ENCODE measurements at regions not wholly inside any gene's neighbourhood (a gene's known extent, or its start where the extent isn't known, plus 50 kb on each side); places are given as distances from the start of the nearest gene placed in this dataset.
A peak's percentile ranks its signal among the peaks of the same experiment; 100 is the strongest.

- DNase-seq (no peak), ATAC-seq (no peak)
- TF ChIP-seq CTCF (IDR thresholded peaks at IDR 0.05) (no peak), POLR2A (IDR thresholded peaks at IDR 0.05) (no peak)
- no peaks in the 10 kb centered on the region for H3K9me3 ChIP-seq
- H3K27me3 ChIP-seq: no peaks in the 10 kb centered on the region
- no peak overlapping the region for H3K4me3 ChIP-seq
- no peak overlapping the region for H3K27ac ChIP-seq
- H3K36me3 ChIP-seq: no peaks in the 10 kb centered on the region
- intact Hi-C loops (cut with DNase I): no loop called here
- H3K4me1 ChIP-seq: no peaks in the 10 kb centered on the region
- 74% methylated on average over 9 of the region's 9 CpGs for WGBS (ENCODE audit: insufficient coverage, low coverage, low lambda C conversion rate, missing lambda C conversion rate)
Observed at GRCh38 chr15:91711384-91712033, 142.0 kb upstream of the SLCO3A1 start.

- Histone ChIP-seq H3K9me3 (no peaks in the 10 kb centered on the region), H3K27me3 (no peaks in the 10 kb centered on the region), H3K27ac (no peak overlapping the region), H3K4me1 (no peaks in the 10 kb centered on the region), H3K36me3 (no peaks in the 10 kb centered on the region), H3K4me3 (no peak overlapping the region)
- DNase-seq: no peak
- ATAC-seq: no peak
- intact Hi-C loops (cut with DNase I): no loop called here
- WGBS (ENCODE audit: insufficient coverage, low coverage, low lambda C conversion rate, missing lambda C conversion rate): 70% methylated on average over 7 of the region's 7 CpGs
- no peak for TF ChIP-seq CTCF (IDR thresholded peaks at IDR 0.05)
- TF ChIP-seq POLR2A (IDR thresholded peaks at IDR 0.05): no peak
Observed at GRCh38 chr15:91712286-91712685, 141.2 kb upstream of the SLCO3A1 start.

GRCh38 chr15:91716536-91716935, 137.0 kb upstream of the SLCO3A1 start:
- Histone ChIP-seq H3K4me1 (no peaks in the 10 kb centered on the region), H3K4me3 (no peak overlapping the region), H3K27ac (no peak overlapping the region), H3K9me3 (no peaks in the 10 kb centered on the region), H3K27me3 (no peaks in the 10 kb centered on the region), H3K36me3 (no peaks in the 10 kb centered on the region)
- ATAC-seq (no peak), DNase-seq (no peak)
- 39% methylated on average over 3 of the region's 3 CpGs for WGBS (ENCODE audit: insufficient coverage, low coverage, low lambda C conversion rate, missing lambda C conversion rate)
- no peak for TF ChIP-seq POLR2A (IDR thresholded peaks at IDR 0.05)
- TF ChIP-seq CTCF (IDR thresholded peaks at IDR 0.05): no peak
- intact Hi-C loops (cut with DNase I): no loop called here

- Histone ChIP-seq H3K36me3 (no peaks in the 10 kb centered on the region), H3K27me3 (no peaks in the 10 kb centered on the region), H3K4me3 (no peak overlapping the region), H3K9me3 (no peaks in the 10 kb centered on the region), H3K4me1 (no peaks in the 10 kb centered on the region), H3K27ac (no peak overlapping the region)
- intact Hi-C loops (cut with DNase I): no loop called here
- DNase-seq (no peak), ATAC-seq (peak; percentile 41 to 58 (median 48))
- TF ChIP-seq CTCF (IDR thresholded peaks at IDR 0.05) (no peak), POLR2A (IDR thresholded peaks at IDR 0.05) (no peak)
- 56% methylated on average over 3 of the region's 3 CpGs for WGBS (ENCODE audit: insufficient coverage, low coverage, low lambda C conversion rate, missing lambda C conversion rate)
Observed at GRCh38 chr15:91717811-91718210, 135.7 kb upstream of the SLCO3A1 start.

GRCh38 chr15:91723959-91724358, 129.5 kb upstream of the SLCO3A1 start:
- TF ChIP-seq POLR2A (IDR thresholded peaks at IDR 0.05) (no peak), CTCF (IDR thresholded peaks at IDR 0.05) (no peak)
- ATAC-seq: no peak
- WGBS (ENCODE audit: insufficient coverage, low coverage, low lambda C conversion rate, missing lambda C conversion rate): 73% methylated on average over 6 of the region's 6 CpGs
- intact Hi-C loops (cut with DNase I): no loop called here
- Histone ChIP-seq H3K36me3 (no peaks in the 10 kb centered on the region), H3K4me3 (no peak overlapping the region), H3K27me3 (no peaks in the 10 kb centered on the region), H3K9me3 (no peaks in the 10 kb centered on the region), H3K4me1 (no peaks in the 10 kb centered on the region), H3K27ac (no peak overlapping the region)
- DNase-seq: no peak
